ENCODE measurements at regions not wholly inside any gene's neighbourhood (a gene's known extent, or its start where the extent isn't known, plus 50 kb on each side); places are given as distances from the start of the nearest gene placed in this dataset.

GRCh38 chr18:75836516-75836915 is 409.0 kb upstream of the SMIM21 start:
- no peak for DNase-seq

DNA sequence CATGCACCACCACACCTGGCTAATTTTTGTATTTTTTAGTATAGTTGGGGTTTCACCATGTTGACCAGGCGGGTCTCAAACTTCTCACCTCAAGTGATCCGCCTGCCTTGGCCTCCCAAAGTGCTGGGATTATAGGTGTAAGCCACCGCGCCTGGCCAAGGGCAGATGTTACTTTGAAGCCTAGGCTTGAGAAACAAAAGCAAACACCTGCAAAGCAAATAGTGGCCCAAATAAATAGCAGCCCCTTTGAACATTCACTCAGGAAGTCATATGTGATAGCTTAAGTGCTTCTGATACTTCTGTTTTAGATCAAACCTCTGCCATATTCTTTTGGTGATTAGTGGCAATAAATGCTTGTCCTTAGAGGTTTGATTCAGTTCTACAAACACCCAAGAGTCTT is 404.5 kb upstream of the SMIM21 start:
- DNase-seq = no peak

DNA sequence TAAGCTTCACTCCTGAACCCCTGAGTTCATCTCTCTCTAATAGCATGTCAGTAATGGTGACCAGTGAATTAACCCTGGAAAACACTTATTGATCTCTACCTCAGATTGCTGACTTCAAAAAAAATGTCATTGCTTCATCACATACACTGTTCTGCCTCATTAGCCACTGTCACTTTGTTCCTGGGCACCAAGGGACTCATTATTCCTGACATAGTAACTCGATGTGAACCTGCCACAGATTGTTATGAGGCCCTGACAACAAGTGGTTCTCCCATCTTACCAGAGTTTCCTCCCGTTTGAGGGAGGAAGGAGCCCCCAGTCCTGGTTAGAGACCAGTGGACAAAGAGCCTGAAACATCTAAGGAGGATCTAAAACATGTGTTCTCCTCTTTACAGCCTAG is 403.3 kb upstream of the SMIM21 start:
- no peak for DNase-seq

GRCh38 chr18:75829091-75829490 is 401.6 kb upstream of the SMIM21 start:
- DNase-seq = no peak

DNA sequence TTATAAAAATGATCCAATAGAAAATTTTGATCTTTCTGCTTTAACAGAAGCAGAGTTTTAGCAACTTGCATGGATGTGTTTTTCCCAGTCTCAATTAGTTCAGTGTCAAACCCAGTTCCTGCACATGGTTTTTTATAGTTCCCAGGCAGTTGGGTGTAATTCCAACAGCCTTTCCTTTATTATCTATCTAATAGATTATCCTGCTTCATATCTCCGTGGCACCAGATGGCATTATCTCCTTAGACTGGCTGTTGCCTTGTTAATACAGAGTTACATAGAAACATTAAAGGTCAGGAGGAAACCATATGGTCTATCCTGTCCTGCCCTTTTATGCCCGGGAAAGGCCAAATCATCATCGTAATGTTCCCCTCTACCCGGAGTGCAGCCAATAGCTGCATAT is 400.9 kb upstream of the SMIM21 start:
- DNase-seq = no peak

DNA sequence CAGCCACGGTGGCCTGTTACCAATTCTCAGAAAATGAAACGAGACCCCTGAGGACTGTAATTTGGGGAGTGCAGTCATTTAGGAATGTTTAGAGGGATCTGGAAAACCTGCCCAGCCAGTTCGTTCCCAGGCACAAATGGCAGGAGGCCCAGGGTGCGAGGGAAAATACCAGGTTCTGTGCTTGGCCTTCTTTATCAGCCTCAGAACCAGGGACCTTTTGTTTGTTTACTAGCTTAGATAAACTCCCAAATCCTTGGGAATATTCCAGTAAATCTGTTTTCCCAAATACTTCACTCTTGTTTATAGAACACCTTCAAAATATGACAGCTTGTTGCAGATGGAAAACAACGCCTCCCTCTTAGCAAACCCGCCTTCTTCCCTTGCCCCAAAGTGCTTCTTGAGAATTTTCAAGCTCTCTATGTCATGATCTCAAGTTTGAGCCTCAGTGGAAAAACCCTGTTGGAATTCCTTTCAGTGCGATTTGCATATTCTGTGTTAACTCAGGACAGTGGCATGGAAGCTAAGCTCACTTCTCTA is 400.3 kb upstream of the SMIM21 start:
- DNase-seq = no peak

DNA sequence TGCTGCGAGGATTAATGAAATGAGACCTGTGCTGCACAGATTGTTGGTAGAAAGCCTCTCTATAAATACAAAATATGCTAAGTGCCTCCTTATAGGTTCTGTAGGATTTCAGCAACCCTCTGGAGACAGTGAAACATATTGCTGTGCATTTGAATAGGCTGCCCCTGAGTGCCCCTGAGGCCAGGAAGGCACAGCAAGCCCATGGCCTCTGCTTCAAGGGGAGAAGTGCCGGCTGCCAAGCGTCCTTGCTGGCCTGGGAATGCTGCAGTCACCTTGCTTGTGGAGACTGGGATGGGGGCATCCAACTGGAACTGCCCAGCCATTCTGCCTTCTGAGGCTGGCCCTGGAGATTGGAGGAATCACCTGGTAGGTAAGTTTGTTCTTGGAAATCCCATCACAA is 397.2 kb upstream of the SMIM21 start:
- DNase-seq = no peak

GRCh38 chr18:75823471-75823870 is 396.0 kb upstream of the SMIM21 start:
- no peak for DNase-seq

DNA sequence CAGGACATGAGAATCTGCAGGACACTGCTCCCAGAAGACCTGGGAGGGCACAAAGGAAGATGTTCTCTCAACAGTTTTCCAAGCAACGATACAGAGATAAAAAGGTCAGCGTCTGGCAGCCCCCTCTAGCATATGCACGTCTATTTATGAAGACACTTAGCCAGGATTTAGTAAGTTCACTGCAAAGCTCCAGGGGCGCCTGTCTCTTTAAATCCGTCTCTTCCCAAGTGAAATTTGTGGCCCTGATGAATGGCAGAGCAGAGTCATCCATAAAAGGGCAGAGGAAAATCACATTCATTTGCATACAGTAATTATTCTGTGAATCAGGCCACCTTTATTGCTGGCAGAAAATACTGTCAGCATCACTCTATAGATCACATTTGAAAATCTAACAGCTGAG is 390.9 kb upstream of the SMIM21 start:
- no peak for DNase-seq

DNA sequence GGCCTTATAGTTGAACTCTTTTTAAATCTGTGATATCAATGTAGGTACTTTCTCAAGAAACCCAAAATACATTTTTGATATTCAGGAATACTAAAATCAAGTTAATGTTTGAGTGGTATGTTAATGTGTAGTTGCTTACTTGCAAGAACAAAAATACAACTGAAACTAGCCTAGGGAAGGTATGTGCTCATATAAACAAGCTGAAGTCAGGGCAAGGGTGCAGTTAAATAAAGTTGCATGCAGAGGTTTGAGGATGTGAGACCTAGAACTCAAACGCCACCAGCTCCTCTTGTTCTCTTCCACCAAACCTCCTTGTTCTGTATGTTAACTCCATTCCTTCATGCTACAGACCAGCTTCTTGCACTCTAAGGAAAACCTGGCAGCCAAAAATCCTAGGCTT is 388.3 kb upstream of the SMIM21 start:
- DNase-seq = no peak

DNA sequence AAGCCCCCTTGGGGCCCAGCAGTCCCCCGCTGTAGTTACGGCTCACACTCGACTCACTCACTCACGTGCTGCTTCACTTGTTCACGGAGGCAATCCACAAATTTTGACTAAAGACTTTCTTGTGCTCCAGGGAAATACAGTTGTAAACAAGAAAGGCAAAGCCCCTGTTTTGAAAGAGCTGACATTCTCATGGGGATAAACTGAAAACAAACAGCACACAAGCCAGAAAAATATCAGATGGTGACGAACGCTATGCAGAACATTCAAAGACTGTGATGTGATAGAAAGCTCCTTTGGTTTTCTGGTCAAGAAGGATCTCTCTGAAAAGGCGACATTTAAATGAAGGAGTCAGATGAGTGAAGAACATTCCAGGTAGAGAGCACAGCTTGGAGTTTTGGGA is 385.3 kb upstream of the SMIM21 start:
- no peak for DNase-seq

DNA sequence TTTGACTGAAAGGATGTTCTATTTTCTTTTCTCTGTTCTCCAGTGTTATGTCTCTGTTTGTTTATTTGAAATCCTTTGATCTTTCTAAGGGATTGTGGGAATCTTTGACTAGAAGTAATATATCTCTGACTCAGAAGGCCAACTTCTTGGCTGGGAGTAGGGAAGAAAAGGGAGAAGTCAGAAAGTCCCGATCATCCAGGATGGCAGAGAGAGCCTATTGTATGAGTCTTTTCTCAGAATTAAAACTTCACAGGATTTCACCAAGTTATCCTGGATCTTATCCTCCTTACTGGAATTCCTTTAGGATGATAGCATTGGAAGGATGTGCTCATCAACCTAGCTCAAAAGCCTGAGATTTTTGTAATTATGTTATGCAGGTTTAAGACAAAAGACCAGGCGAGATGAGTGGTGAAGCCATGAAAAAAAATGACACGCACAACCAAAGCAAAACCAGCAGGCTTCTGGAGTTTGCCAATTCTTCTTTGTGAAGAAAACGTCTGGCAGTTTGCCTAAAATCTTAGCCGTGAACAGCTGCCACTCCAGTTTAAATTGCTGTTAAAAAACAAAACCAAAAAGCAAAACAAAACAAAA is 383.6 kb upstream of the SMIM21 start:
- DNase-seq = no peak

- DNase-seq = no peak
These were observed 383.0 kb upstream of the SMIM21 start for GRCh38 chr18:75810516-75810915.

DNA sequence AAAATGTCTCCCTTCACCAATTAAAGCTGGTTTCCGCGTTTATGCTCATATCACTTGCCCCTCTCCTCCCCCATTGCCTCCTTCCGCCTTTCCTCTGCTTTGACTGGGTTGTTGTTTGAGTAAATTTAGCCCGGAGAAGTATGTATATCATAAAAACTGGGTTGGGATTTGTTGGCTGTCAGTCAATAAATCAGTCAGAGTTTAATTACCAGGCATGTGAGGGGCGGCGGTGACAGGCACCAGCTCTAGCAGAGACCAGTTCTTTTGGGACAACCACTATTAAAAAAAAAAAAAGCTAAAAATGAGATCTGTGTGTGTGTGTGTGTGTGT is 382.4 kb upstream of the SMIM21 start:
- no peak for DNase-seq

DNA sequence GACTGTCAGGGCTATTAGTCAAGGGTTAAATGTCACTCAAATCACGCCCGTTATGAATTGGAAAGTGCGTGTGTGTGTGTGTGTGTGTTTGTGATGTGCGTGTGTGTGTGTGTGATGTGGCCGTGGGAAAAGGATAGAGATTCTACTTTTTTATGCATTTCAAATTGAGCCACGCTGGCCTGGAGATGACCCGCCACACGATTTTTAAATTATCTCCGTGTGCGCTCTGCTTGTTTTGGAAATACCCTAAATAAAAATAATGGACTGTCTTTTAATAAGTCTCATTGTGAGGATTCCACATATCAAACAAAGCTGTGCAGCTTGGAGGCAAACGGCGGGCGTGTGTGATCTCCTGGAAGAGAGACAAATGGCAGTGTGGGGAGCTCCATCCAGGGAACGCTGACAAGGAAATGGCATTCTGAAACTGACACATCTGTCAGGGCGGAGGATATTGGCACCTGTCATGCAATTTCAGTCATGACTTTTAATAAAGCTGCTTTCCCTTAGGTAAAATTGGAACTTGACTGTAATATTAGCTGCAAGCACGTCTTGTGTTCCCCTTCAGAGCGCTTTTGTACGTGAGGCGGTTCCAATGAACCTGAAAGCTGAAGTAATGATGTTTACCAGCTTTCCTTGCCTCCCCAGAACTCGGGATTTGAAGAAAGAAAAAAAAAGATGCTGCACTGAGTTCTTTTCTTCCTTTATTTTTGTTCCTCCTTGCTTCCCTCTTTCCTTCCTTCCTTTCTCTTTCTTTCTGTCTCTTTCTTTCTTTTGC is 381.8 kb upstream of the SMIM21 start:
- DNase-seq = no peak

GRCh38 chr18:75805265-75805664 is 377.8 kb upstream of the SMIM21 start:
- DNase-seq = no peak

DNA sequence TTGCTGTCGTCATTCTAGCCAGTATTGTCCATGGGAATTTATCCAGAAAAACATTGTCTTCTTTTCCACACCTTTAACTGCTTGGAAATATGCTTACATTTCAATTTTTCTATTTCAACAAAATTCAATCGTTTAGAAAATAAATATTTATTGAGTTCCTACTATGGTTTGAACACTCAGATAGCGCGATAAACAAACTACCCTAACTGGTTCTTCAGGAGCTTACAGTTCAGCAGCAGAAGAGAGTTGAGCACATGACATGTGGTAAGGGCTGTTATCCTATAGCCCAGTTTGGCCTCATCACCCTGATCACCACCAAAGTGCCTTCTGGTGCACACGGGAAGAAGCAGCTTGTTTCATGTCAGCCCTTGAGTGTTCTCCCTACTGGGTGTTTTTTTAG is 375.2 kb upstream of the SMIM21 start:
- DNase-seq = no peak

- DNase-seq = no peak
These were observed 373.7 kb upstream of the SMIM21 start for GRCh38 chr18:75801178-75801577.

GRCh38 chr18:75800331-75800648 is 372.8 kb upstream of the SMIM21 start:
- DNase-seq = no peak

GRCh38 chr18:75799449-75800330 is 372.2 kb upstream of the SMIM21 start:
- DNase-seq = no peak

- DNase-seq = no peak
These were observed 369.5 kb upstream of the SMIM21 start for GRCh38 chr18:75797046-75797445.

- DNase-seq = no peak
These were observed 363.3 kb upstream of the SMIM21 start for GRCh38 chr18:75790796-75791195.

GRCh38 chr18:75790111-75790510 is 362.6 kb upstream of the SMIM21 start:
- DNase-seq = no peak

DNA sequence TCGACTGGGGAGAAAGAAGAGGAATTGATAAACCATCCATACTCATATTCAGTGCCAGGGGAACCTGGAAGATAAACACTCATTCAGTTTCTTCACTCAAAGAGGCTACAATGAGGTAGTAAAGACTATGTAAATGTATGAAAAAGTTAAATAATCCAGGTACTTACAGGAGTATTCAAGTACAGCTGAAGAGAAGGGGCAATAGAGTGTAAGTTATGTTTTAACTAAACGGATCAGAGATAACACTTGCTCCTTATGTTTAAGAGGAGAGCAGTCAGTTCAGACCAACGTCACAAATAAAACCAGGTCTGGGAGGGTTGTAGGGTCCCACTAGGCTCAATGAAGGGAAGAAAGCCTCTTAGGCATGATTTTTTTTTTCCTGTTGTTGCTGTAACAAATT is 358.3 kb upstream of the SMIM21 start:
- DNase-seq = no peak

Measured in activated gamma-delta T cell (primary cell).